Thoracic aorta (tissue), 2 donors: ENCODE measurements at regions not wholly inside any gene's neighbourhood (a gene's known extent, or its start where the extent isn't known, plus 50 kb on each side); places are given as distances from the start of the nearest gene placed in this dataset.

ENCODE experiments used
- ATAC-seq: fragments of 150-250 bp; one replicate; pipeline ENCODE4 v1.8.0; 2017; ENCODE audit warnings: low read depth; ENCODE audit not compliant: insufficient number of reproducible peaks, low FRiP score
- DNase-seq: peaks from one replicate; pipeline ENCODE4 v3.0.0-alpha.2; 2020; ENCODE audit warnings: low spot score
- H3K27ac ChIP-seq, 2 donors: fragments of 200-600 bp; sonication (generic); 1 replicate in 1 of 2; 2 replicates in 1 of 2; pipeline ENCODE4 v1.5.1; 2016; ENCODE audit warnings: mild to moderate bottlenecking in 2 of 2, moderate library complexity in 2 of 2
- H3K27me3 ChIP-seq: fragments of 200-600 bp; sonication (generic); replicated peaks from 2 replicates; pipeline ENCODE4 v1.6.0; 2016; ENCODE audit warnings: mild to moderate bottlenecking; ENCODE audit not compliant: insufficient read depth
- H3K36me3 ChIP-seq: fragments of 200-600 bp; sonication (generic); one replicate; pipeline ENCODE4 v1.5.1; 2016
- H3K4me1 ChIP-seq, 2 donors: fragments of 200-600 bp; sonication (generic); 1 replicate in 1 of 2; 2 replicates in 1 of 2; pipeline versions ENCODE4 v1.5.1 to v1.6.0; 2016; ENCODE audit warnings: low read depth in 2 of 2, mild to moderate bottlenecking in 1 of 2; ENCODE audit not compliant: control insufficient read depth in 1 of 2
- H3K4me3 ChIP-seq: fragments of 200-600 bp; sonication (generic); 2 replicates; pipeline ENCODE4 v1.5.1; 2016; ENCODE audit warnings: mild to moderate bottlenecking
- H3K9me3 ChIP-seq: fragments of 200-600 bp; sonication (generic); 2 replicates; pipeline ENCODE4 v1.5.1; 2016
- TF ChIP-seq, protein P1 (sequence below): fragments of 200-600 bp; sonication (generic); IDR thresholded peaks from one replicate; pipeline ENCODE4 v1.5.1; 2019; ENCODE audit warnings: antibody characterized with exemption

DNA sequence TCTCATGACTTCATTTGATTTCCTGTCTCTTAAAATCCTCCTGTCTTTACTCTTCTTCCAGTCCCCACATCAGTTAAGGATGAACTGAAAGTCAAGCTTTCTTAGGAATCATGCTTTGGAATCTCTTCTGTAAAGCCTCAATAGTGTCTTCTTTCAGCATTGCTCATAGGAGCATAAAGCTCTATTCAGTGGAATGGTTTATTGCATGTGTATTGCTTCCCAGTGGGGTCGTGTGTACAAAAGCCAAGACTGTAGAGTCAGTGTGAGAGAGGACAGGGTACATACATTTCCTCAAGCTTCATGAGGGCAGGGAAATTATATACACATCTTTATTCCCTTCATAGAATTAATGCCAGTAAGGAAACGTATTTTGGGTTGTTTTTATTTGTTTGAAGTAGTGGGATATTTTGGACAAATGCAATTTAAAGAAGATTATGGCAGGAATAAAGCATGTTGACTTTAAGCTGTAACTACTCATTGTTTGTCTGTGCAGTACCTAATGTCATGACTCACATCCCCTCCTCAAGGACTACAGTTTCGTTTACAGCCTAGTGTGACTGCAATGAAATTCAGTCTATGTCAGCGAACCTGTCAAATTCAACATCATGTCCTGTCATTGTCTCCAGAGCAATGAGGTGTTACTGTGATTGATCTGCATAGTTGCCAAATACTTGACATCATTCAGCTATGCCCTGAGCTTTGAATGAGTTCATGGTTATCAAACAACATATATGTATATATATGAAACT, 2164.2 kb downstream of the NCAM2 start:
- H3K9me3 ChIP-seq: no peaks in the 10 kb centered on the region
- TF ChIP-seq, protein P1, sequence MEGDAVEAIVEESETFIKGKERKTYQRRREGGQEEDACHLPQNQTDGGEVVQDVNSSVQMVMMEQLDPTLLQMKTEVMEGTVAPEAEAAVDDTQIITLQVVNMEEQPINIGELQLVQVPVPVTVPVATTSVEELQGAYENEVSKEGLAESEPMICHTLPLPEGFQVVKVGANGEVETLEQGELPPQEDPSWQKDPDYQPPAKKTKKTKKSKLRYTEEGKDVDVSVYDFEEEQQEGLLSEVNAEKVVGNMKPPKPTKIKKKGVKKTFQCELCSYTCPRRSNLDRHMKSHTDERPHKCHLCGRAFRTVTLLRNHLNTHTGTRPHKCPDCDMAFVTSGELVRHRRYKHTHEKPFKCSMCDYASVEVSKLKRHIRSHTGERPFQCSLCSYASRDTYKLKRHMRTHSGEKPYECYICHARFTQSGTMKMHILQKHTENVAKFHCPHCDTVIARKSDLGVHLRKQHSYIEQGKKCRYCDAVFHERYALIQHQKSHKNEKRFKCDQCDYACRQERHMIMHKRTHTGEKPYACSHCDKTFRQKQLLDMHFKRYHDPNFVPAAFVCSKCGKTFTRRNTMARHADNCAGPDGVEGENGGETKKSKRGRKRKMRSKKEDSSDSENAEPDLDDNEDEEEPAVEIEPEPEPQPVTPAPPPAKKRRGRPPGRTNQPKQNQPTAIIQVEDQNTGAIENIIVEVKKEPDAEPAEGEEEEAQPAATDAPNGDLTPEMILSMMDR: no peak
- no peak for ATAC-seq
- no peaks in the 10 kb centered on the region for H3K4me1 ChIP-seq
- H3K27me3 ChIP-seq: no peaks in the 10 kb centered on the region
- no peak overlapping the region for H3K27ac ChIP-seq
- DNase-seq: no peak
- no peak overlapping the region for H3K4me3 ChIP-seq
- no peaks in the 10 kb centered on the region for H3K36me3 ChIP-seq
